ENCODE measurements at regions not wholly inside any gene's neighbourhood (a gene's known extent, or its start where the extent isn't known, plus 50 kb on each side); places are given as distances from the start of the nearest gene placed in this dataset.
"Not testable (repeated sequence)": the region's sequence is repeated elsewhere in the genome, so short reads cannot be mapped to it uniquely, and the experiment has no call there.

- DNase-seq (ENCODE audit: low read depth): not testable (repeated sequence)
Observed at GRCh38 chr9:95391271-95391670, 73.8 kb upstream of the FANCC start.

DNA sequence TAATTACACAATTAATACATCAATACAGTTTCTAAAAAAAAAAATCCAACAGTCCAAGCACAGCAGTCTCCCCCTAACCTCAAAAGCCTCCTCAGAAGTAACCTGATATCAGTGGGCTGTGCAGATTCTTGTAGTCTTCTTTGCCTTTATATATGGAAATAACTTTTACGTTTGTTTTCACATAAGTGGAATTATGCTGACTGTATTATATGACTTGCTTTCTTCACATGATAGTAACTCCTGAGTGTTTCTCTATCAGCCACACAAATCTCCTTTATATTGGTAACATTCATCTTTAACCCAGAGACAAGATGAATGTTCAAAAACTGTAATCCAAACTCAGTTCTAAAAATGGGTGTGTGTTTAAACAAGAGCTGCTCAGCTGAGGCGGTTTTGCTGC is 71.9 kb upstream of the FANCC start:
- DNase-seq (ENCODE audit: low read depth): no peak

DNA sequence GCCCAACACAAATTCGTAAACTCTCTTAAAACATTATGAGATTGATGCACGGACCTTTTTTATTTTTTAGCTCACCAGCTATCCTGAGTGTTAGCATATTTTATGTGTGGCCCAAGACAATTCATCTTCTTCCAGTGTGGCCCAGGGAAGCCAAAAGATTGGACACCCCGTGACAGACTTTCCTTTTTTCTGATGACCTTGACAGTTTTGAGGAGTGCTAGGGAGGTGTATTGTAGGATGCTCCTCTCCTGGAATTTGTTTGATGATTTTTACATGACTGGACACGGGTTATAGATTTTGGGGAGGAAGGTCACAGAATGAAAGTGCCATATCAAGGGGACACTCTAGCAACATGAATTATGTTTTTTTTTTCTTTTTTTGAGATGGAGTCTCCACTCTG is 69.3 kb upstream of the FANCC start:
- no peak for DNase-seq (ENCODE audit: low read depth)

DNA sequence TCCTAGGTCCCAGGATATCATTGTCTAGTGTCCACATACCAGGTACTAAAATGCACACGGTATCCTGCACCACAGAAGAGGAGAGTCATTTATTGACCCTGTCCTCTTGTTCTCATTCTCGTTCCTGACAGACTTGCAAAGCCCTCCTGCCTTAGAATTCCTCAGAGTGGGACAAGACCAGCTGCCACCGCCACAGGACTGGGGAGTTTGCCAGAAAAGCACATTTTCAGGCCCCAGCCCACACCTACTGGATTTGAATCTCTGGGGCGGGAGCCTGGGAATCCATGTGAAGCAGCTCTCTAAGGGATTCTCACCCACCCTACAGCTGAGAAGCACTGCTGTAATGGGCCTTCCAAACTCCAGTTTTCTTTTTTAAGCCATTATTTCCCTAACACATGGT is 68.0 kb upstream of the FANCC start:
- DNase-seq (ENCODE audit: low read depth): no peak

DNA sequence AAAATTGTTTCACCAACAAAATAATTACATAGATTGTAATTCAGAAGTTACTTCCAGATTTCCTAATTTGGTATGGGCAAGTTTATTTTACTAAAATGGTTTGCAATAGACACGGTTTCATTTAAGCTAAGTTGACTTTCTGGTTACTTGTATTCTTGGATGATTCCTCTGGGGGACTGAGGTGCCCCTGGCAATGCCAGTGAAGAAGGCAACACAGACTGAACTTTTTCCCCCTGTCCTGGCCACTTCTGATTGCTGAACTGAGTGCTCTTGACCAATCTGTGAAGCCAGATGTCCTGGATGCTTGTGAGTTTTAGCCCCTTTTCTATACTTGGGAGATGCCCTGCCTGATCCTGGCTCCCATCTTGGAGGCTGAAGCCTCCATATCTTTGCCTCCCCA is 66.3 kb upstream of the FANCC start:
- no peak for DNase-seq (ENCODE audit: low read depth)

DNA sequence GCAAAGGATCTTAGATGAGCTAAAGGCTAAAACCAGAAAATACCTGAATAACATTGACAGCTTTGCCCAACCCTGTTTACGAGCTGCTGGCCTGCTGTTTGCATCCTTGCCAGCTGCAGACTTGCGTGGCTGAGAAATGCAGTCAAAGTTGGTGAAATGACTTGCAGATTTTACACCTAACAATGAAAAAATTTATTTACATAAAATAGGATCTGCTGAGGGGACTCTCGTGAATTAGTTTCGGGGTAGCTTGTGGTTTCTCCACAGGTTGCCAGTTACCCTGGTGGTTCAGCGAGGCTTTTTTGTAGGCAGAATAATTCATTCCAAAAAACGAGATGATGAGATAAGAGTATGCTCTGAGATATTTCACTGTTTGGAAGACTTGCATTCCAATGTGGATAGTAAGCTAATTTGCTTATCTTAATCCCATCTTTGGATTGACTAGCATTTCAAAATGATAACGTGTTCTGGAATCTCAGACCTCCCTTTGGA is 65.7 kb upstream of the FANCC start:
- peak; percentile 71 for DNase-seq (ENCODE audit: low read depth)

DNA sequence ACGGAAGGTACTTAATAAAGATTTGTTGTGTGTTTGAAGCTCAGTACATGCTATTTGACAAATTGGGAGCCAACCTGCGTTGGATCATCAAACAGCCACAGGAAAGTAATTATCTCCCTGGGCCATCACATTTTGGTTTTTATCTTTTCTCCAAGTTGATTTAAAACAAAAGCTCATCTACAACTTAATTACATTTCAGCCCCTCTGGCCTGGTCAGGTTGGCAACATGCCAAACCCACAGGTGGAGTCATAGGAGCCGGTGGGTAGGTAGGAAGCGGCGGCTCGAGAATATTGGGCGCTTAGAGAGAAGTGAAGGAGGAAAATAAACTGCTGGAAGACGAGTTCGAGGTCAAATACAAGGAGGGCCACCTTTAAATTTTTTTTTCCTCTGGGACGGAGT is 64.9 kb upstream of the FANCC start:
- no peak for DNase-seq (ENCODE audit: low read depth)

DNA sequence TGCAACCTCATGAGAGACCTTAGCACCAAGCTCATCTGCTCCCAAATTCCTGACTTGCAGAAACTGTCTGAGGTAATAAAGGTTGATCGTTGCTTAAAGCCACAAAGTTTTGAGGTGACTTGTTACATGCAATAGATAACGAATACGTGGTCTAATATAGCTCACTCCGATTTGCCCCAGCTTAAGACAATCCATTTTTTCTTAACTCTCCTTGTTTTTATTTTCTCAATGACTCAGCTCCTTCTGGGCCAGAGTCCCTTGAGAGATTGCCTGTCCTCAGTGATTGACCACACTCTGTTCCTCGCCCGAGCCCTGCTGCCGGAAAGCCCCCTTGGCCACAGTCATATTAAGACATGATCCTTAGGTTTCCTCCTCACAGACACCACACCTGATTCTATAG is 63.7 kb upstream of the FANCC start:
- DNase-seq (ENCODE audit: low read depth): peak; percentile 1

GRCh38 chr9:95379630-95380029 is 62.1 kb upstream of the FANCC start:
- DNase-seq (ENCODE audit: low read depth): no peak

- no peak for DNase-seq (ENCODE audit: low read depth)
Observed at GRCh38 chr9:95373782-95374487, 56.4 kb upstream of the FANCC start.

- no peak for DNase-seq (ENCODE audit: low read depth)
Observed at GRCh38 chr9:95373069-95373681, 55.7 kb upstream of the FANCC start.

- peak; percentile 48 for DNase-seq (ENCODE audit: low read depth)
Observed at GRCh38 chr9:95370064-95370463, 52.6 kb upstream of the FANCC start.

DNA sequence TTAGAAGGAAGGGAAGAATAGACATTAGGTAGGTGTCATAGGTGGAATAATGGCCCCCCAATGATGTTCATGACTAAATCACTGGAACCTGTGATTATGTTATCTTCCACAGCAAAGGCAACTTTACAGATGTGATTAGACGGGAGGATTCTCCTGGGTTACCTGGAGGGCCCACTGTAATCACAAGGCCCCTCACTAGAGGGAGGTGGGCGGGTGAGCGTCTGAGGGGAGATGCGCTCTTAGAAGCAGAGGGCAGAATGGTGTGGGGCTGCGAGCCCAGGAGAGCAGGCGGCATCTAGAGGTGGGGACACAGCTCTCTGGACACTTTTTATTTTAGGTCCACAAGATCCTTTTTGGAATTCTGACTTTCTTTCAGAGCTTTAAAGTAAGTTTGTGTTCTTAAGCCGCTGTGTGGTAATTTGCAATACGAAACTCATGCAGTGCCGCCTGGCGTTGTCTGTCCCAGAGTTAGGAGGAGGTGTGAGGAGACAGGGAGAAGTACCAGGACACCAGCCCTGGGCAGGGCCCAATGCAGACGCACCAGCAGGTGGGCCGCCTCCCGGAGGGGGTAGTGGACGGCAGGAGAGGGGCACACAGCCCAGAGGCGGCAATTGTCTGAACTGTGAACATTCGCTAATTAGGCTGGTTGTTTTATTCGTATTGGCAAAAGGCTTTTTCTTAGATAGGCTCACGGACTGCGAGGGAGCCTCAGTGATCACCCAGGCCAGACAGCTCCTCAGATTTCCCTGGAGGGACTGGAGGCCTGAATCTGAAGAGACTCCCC is 51.1 kb upstream of the FANCC start:
- no peak for DNase-seq (ENCODE audit: low read depth)

Data from GM04504 (cell line).